ENCODE measurements at regions not wholly inside any gene's neighbourhood (a gene's known extent, or its start where the extent isn't known, plus 50 kb on each side); places are given as distances from the start of the nearest gene placed in this dataset.

- TF ChIP-seq, protein P1, sequence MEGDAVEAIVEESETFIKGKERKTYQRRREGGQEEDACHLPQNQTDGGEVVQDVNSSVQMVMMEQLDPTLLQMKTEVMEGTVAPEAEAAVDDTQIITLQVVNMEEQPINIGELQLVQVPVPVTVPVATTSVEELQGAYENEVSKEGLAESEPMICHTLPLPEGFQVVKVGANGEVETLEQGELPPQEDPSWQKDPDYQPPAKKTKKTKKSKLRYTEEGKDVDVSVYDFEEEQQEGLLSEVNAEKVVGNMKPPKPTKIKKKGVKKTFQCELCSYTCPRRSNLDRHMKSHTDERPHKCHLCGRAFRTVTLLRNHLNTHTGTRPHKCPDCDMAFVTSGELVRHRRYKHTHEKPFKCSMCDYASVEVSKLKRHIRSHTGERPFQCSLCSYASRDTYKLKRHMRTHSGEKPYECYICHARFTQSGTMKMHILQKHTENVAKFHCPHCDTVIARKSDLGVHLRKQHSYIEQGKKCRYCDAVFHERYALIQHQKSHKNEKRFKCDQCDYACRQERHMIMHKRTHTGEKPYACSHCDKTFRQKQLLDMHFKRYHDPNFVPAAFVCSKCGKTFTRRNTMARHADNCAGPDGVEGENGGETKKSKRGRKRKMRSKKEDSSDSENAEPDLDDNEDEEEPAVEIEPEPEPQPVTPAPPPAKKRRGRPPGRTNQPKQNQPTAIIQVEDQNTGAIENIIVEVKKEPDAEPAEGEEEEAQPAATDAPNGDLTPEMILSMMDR (conservative IDR thresholded peaks at IDR 0.05; ENCODE audit: low read depth in 2 of 2) = no peak
- TF ChIP-seq EZH2phosphoT487 (IDR thresholded peaks at IDR 0.05; ENCODE audit: unreplicated experiment) (no peak), REST (IDR thresholded peaks at IDR 0.05; ENCODE audit: unreplicated experiment) (no peak), CREB1 (CRISPR knock-in tag; IDR thresholded peaks at IDR 0.05; ENCODE audit: low read depth) (no peak), EZH2 (IDR thresholded peaks at IDR 0.05; ENCODE audit: low read depth, unreplicated experiment) (no peak), POLR2AphosphoS5 (IDR thresholded peaks at IDR 0.05; ENCODE audit: low read depth) (no peak), JUNB (IDR thresholded peaks at IDR 0.05; ENCODE audit: unreplicated experiment) (no peak)
- TF ChIP-seq, protein P2, sequence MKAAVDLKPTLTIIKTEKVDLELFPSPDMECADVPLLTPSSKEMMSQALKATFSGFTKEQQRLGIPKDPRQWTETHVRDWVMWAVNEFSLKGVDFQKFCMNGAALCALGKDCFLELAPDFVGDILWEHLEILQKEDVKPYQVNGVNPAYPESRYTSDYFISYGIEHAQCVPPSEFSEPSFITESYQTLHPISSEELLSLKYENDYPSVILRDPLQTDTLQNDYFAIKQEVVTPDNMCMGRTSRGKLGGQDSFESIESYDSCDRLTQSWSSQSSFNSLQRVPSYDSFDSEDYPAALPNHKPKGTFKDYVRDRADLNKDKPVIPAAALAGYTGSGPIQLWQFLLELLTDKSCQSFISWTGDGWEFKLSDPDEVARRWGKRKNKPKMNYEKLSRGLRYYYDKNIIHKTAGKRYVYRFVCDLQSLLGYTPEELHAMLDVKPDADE (IDR thresholded peaks at IDR 0.05) = no peak
These were observed 79.4 kb upstream of the PRSS16 start for GRCh38 chr6:27168108-27168507.
